Adrenal gland (tissue), 5 donors: ENCODE measurements at regions not wholly inside any gene's neighbourhood (a gene's known extent, or its start where the extent isn't known, plus 50 kb on each side); places are given as distances from the start of the nearest gene placed in this dataset.
A peak's percentile ranks its signal among the peaks of the same experiment; 100 is the strongest.

ENCODE experiments used
- POLR2A ChIP-seq, 2 donors: fragments of 450-650 bp; IDR thresholded peaks; one replicate each; pipeline ENCODE4 v1.6.1; 2017; ENCODE audit warnings: antibody characterized with exemption in 2 of 2, mild to moderate bottlenecking in 2 of 2, moderate library complexity in 1 of 2
- TF ChIP-seq, protein P1 (sequence below), 6 experiments: fragments of 450-650 bp in 4 of 6; fragments of 200-600 bp in 2 of 6; sonication (generic) in 1 of 6; IDR thresholded peaks; 1 replicate in 5 of 6; 2 replicates in 1 of 6; pipeline versions ENCODE4 v1.5.1 to v1.8.0; 2016 to 2021; ENCODE audit warnings: antibody characterized with exemption in 6 of 6, mild to moderate bottlenecking in 2 of 6, moderate library complexity in 1 of 6
- donor health status: DM: no; HTN: no; CAD: no.

DNA sequence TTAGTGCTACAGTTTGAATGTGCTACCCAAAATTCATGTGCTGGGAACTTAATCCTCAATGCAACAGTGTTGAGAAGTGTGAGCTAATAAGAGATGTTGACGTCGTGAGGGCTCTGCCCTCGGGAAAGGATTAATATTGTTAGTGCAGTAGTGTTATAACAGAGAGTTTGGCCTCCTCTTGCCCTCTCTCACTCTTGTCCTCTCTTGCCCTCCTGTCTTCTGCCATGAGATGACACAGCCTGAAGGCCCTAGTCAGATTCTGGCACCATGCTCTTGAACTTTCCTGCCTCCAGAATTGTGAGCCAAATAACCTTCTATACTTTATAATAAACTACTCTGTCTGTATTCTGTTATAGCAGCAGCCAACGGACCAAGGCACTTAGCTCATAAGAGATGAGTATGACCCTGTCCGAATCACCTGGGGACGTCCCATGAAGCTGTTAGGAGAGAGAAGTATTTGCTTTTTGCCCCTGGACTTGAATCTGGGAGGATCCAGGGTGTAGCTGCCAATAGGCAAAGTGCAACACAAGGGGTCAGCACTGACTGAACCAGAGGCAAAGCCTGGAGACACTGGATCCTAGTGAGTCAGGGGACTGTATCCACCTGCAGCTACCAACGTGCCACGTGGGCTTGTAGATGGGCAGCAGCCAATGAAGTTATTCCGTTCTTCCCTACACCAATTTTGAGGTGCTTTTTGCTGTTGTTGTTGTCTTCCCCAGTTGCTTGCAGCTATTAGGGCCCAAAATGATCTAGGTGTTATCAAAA, 233.7 kb downstream of the THBS2 start:
- no peak for TF ChIP-seq POLR2A (IDR thresholded peaks at IDR 0.05)
- TF ChIP-seq, protein P1, sequence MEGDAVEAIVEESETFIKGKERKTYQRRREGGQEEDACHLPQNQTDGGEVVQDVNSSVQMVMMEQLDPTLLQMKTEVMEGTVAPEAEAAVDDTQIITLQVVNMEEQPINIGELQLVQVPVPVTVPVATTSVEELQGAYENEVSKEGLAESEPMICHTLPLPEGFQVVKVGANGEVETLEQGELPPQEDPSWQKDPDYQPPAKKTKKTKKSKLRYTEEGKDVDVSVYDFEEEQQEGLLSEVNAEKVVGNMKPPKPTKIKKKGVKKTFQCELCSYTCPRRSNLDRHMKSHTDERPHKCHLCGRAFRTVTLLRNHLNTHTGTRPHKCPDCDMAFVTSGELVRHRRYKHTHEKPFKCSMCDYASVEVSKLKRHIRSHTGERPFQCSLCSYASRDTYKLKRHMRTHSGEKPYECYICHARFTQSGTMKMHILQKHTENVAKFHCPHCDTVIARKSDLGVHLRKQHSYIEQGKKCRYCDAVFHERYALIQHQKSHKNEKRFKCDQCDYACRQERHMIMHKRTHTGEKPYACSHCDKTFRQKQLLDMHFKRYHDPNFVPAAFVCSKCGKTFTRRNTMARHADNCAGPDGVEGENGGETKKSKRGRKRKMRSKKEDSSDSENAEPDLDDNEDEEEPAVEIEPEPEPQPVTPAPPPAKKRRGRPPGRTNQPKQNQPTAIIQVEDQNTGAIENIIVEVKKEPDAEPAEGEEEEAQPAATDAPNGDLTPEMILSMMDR (IDR thresholded peaks at IDR 0.05): peak in 1 of 6 experiments; percentile 19
